HepG2 (cell line): ENCODE measurements at regions not wholly inside any gene's neighbourhood (a gene's known extent, or its start where the extent isn't known, plus 50 kb on each side); places are given as distances from the start of the nearest gene placed in this dataset.

Experiments used
- PAF1 ChIP-seq: IDR thresholded peaks from 2 replicates; pipeline ENCODE4 v1.6.1; 2016; ENCODE audit warnings: missing genetic modification reagents, missing compliant biosample characterization
- SMARCE1 ChIP-seq: fragments of 450-650 bp; IDR thresholded peaks from 2 replicates; pipeline ENCODE4 v1.6.1; 2017; ENCODE audit warnings: borderline replicate concordance

GRCh38 chr4:110904435-110905065 lies 281.7 kb upstream of the PITX2 start:
- TF ChIP-seq SMARCE1: no peak
- TF ChIP-seq PAF1: no peak
